T-helper 1 cell (primary cell): ENCODE measurements at regions not wholly inside any gene's neighbourhood (a gene's known extent, or its start where the extent isn't known, plus 50 kb on each side); places are given as distances from the start of the nearest gene placed in this dataset.

Source experiments
- DNase-seq, 5 donors: peaks; one replicate each; pipeline ENCODE4 v3.0.0-alpha.2; 2012 to 2020

GRCh38 chr12:28110329-28110728 is 79.9 kb upstream of the CCDC91 start:
- DNase-seq, result no peak

DNA sequence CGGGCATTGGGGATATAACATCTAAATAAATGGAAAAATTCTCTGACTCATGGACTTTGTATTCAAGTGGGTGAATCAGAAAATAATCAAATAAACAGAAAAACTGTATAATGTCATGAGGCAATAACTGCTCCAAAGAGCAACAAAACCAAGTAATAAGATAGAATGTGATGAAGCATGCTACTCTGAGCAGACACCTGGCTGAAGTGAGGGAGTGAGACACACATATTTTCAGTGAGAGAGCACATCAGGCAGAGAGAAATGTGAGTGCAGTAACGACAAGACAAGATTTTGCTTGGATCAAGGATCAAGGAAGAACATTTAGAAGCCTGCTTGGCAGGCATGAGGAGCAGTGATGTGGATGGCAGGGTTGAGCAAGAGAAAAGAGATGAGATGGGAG is 75.8 kb upstream of the CCDC91 start:
- DNase-seq, result no peak

DNA sequence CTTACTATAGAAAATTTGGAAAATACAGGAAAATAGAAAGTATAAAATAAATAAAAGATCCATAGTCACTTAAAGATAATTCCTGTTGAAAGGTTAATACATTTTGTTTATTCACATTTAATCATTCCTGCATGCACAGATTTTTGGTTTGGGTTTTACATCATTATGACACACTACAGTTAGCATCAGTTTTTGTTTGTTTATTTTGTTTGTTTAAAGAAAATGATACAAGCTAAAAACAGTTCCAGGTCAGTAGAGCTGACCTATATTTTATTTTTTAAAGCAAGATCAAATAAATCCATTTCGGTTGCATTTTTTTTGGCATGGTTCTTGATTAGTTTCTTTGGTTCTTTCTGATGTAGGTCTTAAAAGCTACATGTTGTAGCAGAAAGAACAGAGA is 68.8 kb upstream of the CCDC91 start:
- DNase-seq, result no peak

- no peak for DNase-seq
Measured at GRCh38 chr12:28121899-28122655, 68.2 kb upstream of the CCDC91 start.

DNA sequence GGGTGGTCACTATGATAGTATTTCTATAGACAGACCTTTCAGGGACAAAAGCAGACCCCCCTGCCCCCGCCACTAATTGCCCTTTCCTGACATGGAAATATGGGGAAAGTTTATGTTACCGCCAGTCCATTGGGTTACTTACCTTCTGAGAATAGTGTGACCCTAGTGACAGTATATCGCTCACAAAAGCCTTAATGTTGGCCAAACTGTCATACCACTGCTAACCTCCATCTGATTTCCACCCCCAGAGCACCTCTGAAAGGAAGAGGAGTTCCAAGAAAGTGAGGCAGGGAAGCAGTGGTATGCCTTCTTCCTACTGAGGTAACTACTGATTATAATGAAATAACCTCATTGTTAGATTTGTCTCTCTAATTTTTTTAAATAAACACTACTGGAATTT is 67.5 kb upstream of the CCDC91 start:
- no peak for DNase-seq

- no peak for DNase-seq
Measured at GRCh38 chr12:28127455-28127854, 62.8 kb upstream of the CCDC91 start.

- no peak for DNase-seq
Measured at GRCh38 chr12:28129031-28129430, 61.2 kb upstream of the CCDC91 start.

DNA sequence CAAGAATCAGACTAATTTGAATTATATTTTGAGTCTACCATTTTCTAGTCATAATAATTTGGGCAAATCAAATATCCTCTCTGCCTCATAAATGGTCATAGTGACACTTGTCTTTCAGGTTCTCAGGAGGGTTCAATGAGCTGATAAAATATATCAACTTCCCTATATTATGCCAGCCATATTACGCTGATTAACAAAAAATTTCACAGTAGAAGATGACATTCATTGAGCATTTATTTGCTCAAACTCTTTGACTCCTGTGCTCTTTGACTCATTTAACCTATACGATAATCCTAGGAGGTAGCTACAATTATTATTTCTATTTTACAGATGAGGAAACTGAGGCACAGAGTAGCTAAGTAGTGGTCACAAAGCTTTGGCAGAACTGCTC is 60.0 kb upstream of the CCDC91 start:
- no peak for DNase-seq

DNA sequence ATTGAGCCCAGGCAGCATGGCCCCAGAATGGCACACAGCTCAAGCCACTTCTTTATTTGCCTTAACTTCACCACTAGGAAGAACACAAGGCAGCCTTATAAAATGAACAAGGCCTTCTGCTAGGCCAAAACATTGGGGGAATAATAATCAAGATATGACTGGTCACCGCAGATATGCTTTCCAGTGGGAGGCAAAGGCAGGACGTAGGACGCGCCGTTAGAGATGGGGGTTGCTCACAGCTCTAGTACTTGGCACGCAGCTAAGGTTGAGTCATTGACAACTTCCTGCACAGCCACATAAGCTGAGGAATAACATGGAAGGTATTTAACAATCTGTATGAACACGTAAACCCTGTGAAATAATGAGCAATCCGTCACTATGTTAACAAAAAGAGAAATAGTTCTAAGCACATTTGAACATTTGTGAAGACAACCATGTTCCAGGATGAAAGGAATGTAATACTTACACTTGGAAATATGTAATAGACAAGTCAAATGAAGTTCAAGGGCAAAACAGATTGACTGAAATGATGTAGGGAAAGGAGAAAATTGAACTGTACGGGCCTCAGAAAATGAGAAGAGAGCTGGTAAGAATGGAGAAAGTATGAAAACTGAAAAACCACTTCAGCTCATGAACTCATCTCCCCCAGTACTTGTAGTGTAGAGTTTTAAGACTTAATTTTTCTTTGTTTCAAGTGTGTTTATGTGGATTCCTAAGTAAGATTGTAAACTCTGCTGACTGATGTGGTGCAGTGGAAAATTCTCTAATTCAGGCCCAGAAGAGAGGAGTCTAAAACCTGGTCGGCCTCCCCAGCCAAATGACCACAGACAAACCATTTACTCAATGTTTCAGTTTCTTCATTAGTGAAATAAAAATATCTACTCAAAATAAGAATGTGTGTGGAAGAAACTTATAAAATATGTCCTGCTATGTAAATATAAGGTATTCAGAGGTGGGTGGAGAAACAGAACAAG is 59.3 kb upstream of the CCDC91 start:
- peak in 1 of 5 donors; percentile 26 for DNase-seq

- no peak for DNase-seq
Measured at GRCh38 chr12:28132398-28132797, 57.9 kb upstream of the CCDC91 start.

DNA sequence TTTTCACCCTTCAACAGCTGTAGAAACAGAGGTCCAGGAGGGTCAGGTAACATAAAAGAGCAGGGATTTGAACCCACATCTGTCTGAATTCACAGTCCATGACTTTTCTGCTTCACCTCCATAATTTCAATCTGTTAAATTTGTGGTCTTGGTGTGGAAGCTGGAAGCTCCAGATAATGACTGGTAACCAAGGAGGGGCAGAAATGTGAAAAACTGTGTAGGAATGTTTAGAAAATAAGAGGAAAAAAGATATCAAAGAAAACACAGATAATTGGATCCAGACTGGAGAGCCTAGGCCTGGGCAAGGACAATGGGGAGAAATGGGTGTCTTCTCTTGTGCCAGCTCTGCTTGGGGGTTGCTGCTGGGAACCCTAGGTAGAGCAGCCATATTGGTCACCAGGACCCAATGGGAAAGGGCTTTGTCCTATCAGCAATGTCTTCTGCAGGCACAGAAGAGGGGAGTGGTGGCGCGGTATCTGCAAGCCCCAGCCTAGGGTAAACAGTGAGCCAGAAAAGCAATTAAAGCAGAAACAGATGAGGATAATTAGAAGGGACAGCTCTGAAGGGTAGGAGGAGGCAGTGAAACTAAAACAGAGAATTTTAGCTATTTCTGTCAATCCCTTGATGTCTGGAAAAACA is 54.3 kb upstream of the CCDC91 start:
- DNase-seq, result no peak

- DNase-seq, result no peak
Measured at GRCh38 chr12:28137414-28137813, 52.8 kb upstream of the CCDC91 start.

GRCh38 chr12:28140404-28140803 is 49.9 kb upstream of the CCDC91 start:
- no peak for DNase-seq
